ENCODE measurements at regions not wholly inside any gene's neighbourhood (a gene's known extent, or its start where the extent isn't known, plus 50 kb on each side); places are given as distances from the start of the nearest gene placed in this dataset.

DNA sequence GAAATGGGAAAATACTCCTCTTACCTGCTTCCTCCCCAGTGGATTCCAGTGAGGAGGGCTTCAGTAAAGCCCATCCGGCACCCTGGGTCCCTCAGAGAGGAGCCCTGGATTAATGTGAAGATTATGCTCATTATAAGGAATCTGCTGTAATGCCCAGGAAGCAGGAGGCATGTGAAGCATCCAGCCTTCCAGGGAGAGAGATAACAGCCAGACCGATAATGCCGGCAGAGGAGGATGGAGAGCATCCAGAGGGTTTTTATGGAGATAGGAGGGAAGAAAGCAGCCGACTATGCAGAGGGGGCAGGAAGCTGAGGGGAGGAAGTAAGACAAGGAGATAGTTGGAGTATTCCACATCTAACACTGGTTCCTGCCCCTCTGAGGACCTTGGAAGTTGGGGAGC, 53.7 kb upstream of the TMEM132E start:
- Histone ChIP-seq H3K9me3 (ENCODE audit: low read length) (no peaks in the 10 kb centered on the region), H3K27ac (ENCODE audit: extremely low read length, insufficient read depth, low read length) (no peak overlapping the region), H3K79me2 (ENCODE audit: insufficient read depth, low read length) (no peaks in the 10 kb centered on the region), H4K20me1 (ENCODE audit: insufficient read depth, low read length) (no peaks in the 10 kb centered on the region), H3K4me3 (replicated peaks in 1 of 3; ENCODE audit: insufficient read depth in 1 of 3, low read depth in 2 of 3, low read length in 3 of 3) (no peak overlapping the region), H3K4me1 (ENCODE audit: insufficient read depth, low read length) (no peaks in the 10 kb centered on the region), H3K9ac (ENCODE audit: insufficient read depth, low read depth, low read length) (no peak overlapping the region), H3K4me2 (ENCODE audit: low read depth, low read length) (no peak overlapping the region), H2AFZ (ENCODE audit: low read length) (no peak overlapping the region), H3K36me3 (replicated peaks in 1 of 2; ENCODE audit: control insufficient read depth in 1 of 2, insufficient read depth in 2 of 2, low read length in 2 of 2) (no peaks in the 10 kb centered on the region), H3K27me3 (ENCODE audit: control insufficient read depth in 1 of 2, insufficient read depth in 2 of 2, low read length in 2 of 2) (peaks cover 0 to 3% of the 10 kb centered on the region in 2 experiments; a peak in 2 of 5 replicates)
- ATAC-seq: no peak
- DNase-seq (ENCODE audit: low spot score): no peak
- intact Hi-C loops (cut with micrococcal nuclease; ENCODE audit: unreplicated experiment) (no loop called here), in situ Hi-C loops (cut with HindIII; ENCODE audit: extremely low pct_ligation_motif_present, low pct_unique_long_range_greater_than_20kb) (loop anchor here (25.0 kb wide), 1 partner anchor 362 kb away; no protein-coding TSS in a partner anchor)
- BruUV-seq (replicated peaks): no TSS peak
- TF ChIP-seq NFRKB (IDR thresholded peaks at IDR 0.05) (no peak), IKZF4 (CRISPR knock-in tag; IDR thresholded peaks at IDR 0.05; ENCODE audit: borderline replicate concordance, low read depth, not compliant biosample characterization) (no peak), ZBTB3 (CRISPR knock-in tag; IDR thresholded peaks at IDR 0.05; ENCODE audit: borderline replicate concordance, low read depth) (no peak), HOXA9 (CRISPR knock-in tag; IDR thresholded peaks at IDR 0.05; ENCODE audit: borderline replicate concordance) (no peak), SIX4 (CRISPR knock-in tag; IDR thresholded peaks at IDR 0.05) (no peak), SNAI1 (CRISPR knock-in tag; IDR thresholded peaks at IDR 0.05; ENCODE audit: borderline replicate concordance) (no peak), ZNF644 (CRISPR knock-in tag; IDR thresholded peaks at IDR 0.05; ENCODE audit: low read depth) (no peak), ZNF670 (CRISPR knock-in tag; IDR thresholded peaks at IDR 0.05; ENCODE audit: borderline replicate concordance) (no peak), POGZ (CRISPR knock-in tag; IDR thresholded peaks at IDR 0.05) (no peak), ZNF546 (CRISPR knock-in tag; conservative IDR thresholded peaks at IDR 0.05) (no peak), ZNF678 (CRISPR knock-in tag; IDR thresholded peaks at IDR 0.05) (no peak), CAMTA2 (CRISPR knock-in tag; IDR thresholded peaks at IDR 0.05; ENCODE audit: borderline replicate concordance) (no peak), ATF1 (CRISPR knock-in tag; IDR thresholded peaks at IDR 0.05) (no peak), SETDB1 (CRISPR knock-in tag; IDR thresholded peaks at IDR 0.05; ENCODE audit: borderline replicate concordance) (no peak), ZNF562 (CRISPR knock-in tag; IDR thresholded peaks at IDR 0.05; ENCODE audit: borderline replicate concordance) (no peak), ZNF660 (CRISPR knock-in tag; IDR thresholded peaks at IDR 0.05; ENCODE audit: borderline replicate concordance, low read depth) (no peak), ZNF747 (CRISPR knock-in tag; IDR thresholded peaks at IDR 0.05; ENCODE audit: borderline replicate concordance) (no peak)
- TF ChIP-seq, protein P1, sequence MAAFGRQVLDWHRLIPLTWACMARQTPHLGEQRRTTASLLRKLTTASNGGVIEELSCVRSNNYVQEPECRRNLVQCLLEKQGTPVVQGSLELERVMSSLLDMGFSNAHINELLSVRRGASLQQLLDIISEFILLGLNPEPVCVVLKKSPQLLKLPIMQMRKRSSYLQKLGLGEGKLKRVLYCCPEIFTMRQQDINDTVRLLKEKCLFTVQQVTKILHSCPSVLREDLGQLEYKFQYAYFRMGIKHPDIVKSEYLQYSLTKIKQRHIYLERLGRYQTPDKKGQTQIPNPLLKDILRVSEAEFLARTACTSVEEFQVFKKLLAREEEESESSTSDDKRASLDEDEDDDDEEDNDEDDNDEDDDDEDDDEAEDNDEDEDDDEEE (CRISPR knock-in tag; IDR thresholded peaks at IDR 0.05): no peak
- TF ChIP-seq, protein P2, sequence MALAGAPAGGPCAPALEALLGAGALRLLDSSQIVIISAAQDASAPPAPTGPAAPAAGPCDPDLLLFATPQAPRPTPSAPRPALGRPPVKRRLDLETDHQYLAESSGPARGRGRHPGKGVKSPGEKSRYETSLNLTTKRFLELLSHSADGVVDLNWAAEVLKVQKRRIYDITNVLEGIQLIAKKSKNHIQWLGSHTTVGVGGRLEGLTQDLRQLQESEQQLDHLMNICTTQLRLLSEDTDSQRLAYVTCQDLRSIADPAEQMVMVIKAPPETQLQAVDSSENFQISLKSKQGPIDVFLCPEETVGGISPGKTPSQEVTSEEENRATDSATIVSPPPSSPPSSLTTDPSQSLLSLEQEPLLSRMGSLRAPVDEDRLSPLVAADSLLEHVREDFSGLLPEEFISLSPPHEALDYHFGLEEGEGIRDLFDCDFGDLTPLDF (CRISPR knock-in tag; IDR thresholded peaks at IDR 0.05): no peak
- TF ChIP-seq, protein P3, sequence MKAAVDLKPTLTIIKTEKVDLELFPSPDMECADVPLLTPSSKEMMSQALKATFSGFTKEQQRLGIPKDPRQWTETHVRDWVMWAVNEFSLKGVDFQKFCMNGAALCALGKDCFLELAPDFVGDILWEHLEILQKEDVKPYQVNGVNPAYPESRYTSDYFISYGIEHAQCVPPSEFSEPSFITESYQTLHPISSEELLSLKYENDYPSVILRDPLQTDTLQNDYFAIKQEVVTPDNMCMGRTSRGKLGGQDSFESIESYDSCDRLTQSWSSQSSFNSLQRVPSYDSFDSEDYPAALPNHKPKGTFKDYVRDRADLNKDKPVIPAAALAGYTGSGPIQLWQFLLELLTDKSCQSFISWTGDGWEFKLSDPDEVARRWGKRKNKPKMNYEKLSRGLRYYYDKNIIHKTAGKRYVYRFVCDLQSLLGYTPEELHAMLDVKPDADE (CRISPR knock-in tag; IDR thresholded peaks at IDR 0.05): no peak
- CTCF ChIA-PET (ENCODE audit: low intra/inter-chr PET ratio, low total read pairs): no interaction called here
- POLR2A ChIA-PET: no interaction called here
- 0% methylated on average over 4 of the region's 4 CpGs for WGBS (ENCODE audit: low lambda C conversion rate)
- FAIRE-seq: no peak
